PC-3 (cell line): ENCODE measurements at regions not wholly inside any gene's neighbourhood (a gene's known extent, or its start where the extent isn't known, plus 50 kb on each side); places are given as distances from the start of the nearest gene placed in this dataset.

Experiments used
- EZH2 ChIP-seq: fragments of 300-600 bp; sonication (generic); IDR thresholded peaks from one replicate; pipeline ENCODE4 v1.6.1; 2017; ENCODE audit warnings: antibody characterized with exemption, mild to moderate bottlenecking, low read length; ENCODE audit not compliant: unreplicated experiment
- EZH2phosphoT487 ChIP-seq: fragments of 300-600 bp; sonication (generic); IDR thresholded peaks from 2 replicates; pipeline ENCODE4 v1.6.1; 2018; ENCODE audit warnings: mild to moderate bottlenecking, antibody characterized with exemption, low read length, borderline replicate concordance
- TF ChIP-seq, protein P1 (sequence below): fragments of 300-600 bp; sonication (generic); conservative IDR thresholded peaks from 2 replicates; pipeline ENCODE4 v1.5.1; 2017; ENCODE audit warnings: antibody characterized with exemption, low read depth, mild to moderate bottlenecking, low read length

- TF ChIP-seq EZH2, result no peak
- TF ChIP-seq, protein P1, sequence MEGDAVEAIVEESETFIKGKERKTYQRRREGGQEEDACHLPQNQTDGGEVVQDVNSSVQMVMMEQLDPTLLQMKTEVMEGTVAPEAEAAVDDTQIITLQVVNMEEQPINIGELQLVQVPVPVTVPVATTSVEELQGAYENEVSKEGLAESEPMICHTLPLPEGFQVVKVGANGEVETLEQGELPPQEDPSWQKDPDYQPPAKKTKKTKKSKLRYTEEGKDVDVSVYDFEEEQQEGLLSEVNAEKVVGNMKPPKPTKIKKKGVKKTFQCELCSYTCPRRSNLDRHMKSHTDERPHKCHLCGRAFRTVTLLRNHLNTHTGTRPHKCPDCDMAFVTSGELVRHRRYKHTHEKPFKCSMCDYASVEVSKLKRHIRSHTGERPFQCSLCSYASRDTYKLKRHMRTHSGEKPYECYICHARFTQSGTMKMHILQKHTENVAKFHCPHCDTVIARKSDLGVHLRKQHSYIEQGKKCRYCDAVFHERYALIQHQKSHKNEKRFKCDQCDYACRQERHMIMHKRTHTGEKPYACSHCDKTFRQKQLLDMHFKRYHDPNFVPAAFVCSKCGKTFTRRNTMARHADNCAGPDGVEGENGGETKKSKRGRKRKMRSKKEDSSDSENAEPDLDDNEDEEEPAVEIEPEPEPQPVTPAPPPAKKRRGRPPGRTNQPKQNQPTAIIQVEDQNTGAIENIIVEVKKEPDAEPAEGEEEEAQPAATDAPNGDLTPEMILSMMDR, result no peak
- TF ChIP-seq EZH2phosphoT487, result no peak
Measured at GRCh38 chr13:62997038-62997599, 1581.5 kb upstream of the PCDH20 start.
